ENCODE measurements at regions not wholly inside any gene's neighbourhood (a gene's known extent, or its start where the extent isn't known, plus 50 kb on each side); places are given as distances from the start of the nearest gene placed in this dataset.

- no peak for DNase-seq
Measured at GRCh38 chr10:29132551-29133111, 156.2 kb upstream of the LYZL1 start.

- DNase-seq, result no peak
Measured at GRCh38 chr10:29135337-29135736, 153.5 kb upstream of the LYZL1 start.

GRCh38 chr10:29136411-29136810 lies 152.5 kb upstream of the LYZL1 start:
- no peak for DNase-seq

GRCh38 chr10:29140151-29140550 lies 148.7 kb upstream of the LYZL1 start:
- DNase-seq, result no peak

GRCh38 chr10:29140991-29141390 lies 147.9 kb upstream of the LYZL1 start:
- DNase-seq, result no peak

GRCh38 chr10:29141761-29142160 lies 147.1 kb upstream of the LYZL1 start:
- no peak for DNase-seq

- no peak for DNase-seq
Measured at GRCh38 chr10:29142516-29143314, 146.2 kb upstream of the LYZL1 start.

- no peak for DNase-seq
Measured at GRCh38 chr10:29144126-29144525, 144.7 kb upstream of the LYZL1 start.

- no peak for DNase-seq
Measured at GRCh38 chr10:29146311-29147100, 142.4 kb upstream of the LYZL1 start.

GRCh38 chr10:29150010-29150409 lies 138.9 kb upstream of the LYZL1 start:
- DNase-seq, result no peak

GRCh38 chr10:29151005-29151404 lies 137.9 kb upstream of the LYZL1 start:
- no peak for DNase-seq

GRCh38 chr10:29157321-29157720 lies 131.5 kb upstream of the LYZL1 start:
- no peak for DNase-seq

- DNase-seq, result no peak
Measured at GRCh38 chr10:29158066-29158465, 130.8 kb upstream of the LYZL1 start.

GRCh38 chr10:29160150-29160617 lies 128.7 kb upstream of the LYZL1 start:
- no peak for DNase-seq

- no peak for DNase-seq
Measured at GRCh38 chr10:29163746-29164145, 125.1 kb upstream of the LYZL1 start.

- DNase-seq, result no peak
Measured at GRCh38 chr10:29166713-29167112, 122.2 kb upstream of the LYZL1 start.

GRCh38 chr10:29169021-29169420 lies 119.8 kb upstream of the LYZL1 start:
- no peak for DNase-seq

- no peak for DNase-seq
Measured at GRCh38 chr10:29171717-29172116, 117.2 kb upstream of the LYZL1 start.

GRCh38 chr10:29174389-29174788 lies 114.5 kb upstream of the LYZL1 start:
- DNase-seq, result no peak

- no peak for DNase-seq
Measured at GRCh38 chr10:29176845-29177832, 111.7 kb upstream of the LYZL1 start.

GRCh38 chr10:29181936-29182335 lies 106.9 kb upstream of the LYZL1 start:
- DNase-seq, result no peak

GRCh38 chr10:29183301-29183945 lies 105.4 kb upstream of the LYZL1 start:
- no peak for DNase-seq

All from NCI-H510A (cell line).